D341Med (cell line): ENCODE measurements at regions not wholly inside any gene's neighbourhood (a gene's known extent, or its start where the extent isn't known, plus 50 kb on each side); places are given as distances from the start of the nearest gene placed in this dataset.

Source experiments
- DNase-seq: peaks from one replicate; pipeline ENCODE4 v3.0.0; 2012; ENCODE audit warnings: low spot score

- DNase-seq, result no peak
Measured at GRCh38 chr3:117665296-117665695, 955.7 kb downstream of the TUSC7 start.

DNA sequence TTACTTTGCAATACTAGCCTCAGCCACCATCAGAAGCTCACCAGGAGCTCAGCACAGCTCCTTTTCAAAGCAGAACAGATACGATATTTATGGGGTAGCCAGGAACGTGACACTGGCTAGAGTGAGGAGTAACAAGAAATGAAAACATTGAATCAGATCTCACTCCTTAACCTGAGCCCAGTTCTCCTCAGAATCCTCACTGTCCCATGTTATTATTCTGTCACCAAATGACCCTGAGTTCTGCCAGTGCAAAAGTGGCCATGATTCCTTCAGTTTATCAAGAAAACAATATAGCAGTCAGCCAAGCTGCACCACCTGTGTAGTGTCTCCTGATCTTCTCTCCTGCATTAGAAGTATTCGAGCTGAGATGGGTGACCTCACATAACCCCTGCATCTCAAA, 956.7 kb downstream of the TUSC7 start:
- no peak for DNase-seq

GRCh38 chr3:117666812-117667211, 957.2 kb downstream of the TUSC7 start:
- DNase-seq, result no peak

- DNase-seq, result no peak
Measured at GRCh38 chr3:117669774-117670173, 960.2 kb downstream of the TUSC7 start.

- DNase-seq, result no peak
Measured at GRCh38 chr3:117671722-117672318, 962.2 kb downstream of the TUSC7 start.

- no peak for DNase-seq
Measured at GRCh38 chr3:117674321-117674720, 964.7 kb downstream of the TUSC7 start.

DNA sequence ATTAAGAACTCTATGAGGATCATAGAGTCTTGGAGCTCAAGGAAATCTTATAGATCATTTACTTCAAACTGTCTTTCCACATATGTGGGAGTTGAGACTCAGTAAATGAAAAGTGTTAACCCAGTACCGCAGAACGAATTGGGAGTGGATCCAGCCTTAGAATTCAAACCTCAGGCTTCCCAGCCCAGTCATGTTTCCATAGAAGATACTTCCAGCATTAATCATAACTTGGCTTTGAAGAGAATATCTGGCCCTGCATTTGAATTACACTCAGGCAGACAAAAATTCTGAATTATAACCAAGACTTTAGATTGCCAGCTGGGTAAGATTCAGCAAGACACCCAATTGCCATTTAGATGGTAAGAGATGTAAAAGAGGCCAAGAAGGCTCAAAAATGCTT, 972.0 kb downstream of the TUSC7 start:
- DNase-seq, result no peak

DNA sequence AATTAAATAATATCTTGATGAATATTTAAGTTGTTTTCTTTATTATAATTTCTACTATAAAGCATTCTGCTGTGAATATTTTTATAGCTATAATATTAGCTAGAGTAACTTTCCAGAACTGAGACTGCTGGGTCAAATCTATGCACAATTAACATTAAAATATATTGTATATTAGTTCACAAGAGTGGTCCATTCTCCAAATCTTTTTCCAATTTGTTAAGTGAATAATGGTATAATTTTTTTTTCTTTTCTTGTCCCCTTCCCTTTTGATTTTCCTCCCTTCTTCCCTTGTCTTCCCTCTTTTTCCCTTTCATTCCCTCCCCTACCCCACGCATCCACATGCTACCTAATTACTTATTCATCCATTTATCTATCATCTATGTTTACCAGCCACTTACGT, 977.5 kb downstream of the TUSC7 start:
- no peak for DNase-seq

DNA sequence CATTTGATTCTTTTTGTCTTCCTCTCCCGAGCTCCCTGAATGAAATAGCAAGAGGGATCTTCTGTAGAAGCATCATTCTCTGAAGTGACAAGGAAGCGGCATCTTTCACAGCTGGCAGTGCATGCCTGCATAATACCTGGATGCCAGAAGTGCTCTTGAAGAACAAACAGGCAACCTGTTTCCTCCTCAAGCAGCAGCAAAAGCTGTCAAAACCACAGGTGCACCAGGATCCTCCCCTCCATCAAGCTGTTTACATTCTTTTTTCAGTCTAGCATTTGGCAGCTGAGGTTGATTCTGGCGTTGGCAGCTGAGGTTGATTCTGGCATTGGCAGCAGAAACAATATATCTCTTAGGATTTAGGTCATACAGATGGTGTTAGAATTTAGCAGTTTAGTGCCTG, 979.0 kb downstream of the TUSC7 start:
- no peak for DNase-seq

- no peak for DNase-seq
Measured at GRCh38 chr3:117691526-117691925, 981.9 kb downstream of the TUSC7 start.

- DNase-seq, result no peak
Measured at GRCh38 chr3:117692416-117692995, 982.9 kb downstream of the TUSC7 start.

GRCh38 chr3:117695321-117695720, 985.7 kb downstream of the TUSC7 start:
- no peak for DNase-seq

DNA sequence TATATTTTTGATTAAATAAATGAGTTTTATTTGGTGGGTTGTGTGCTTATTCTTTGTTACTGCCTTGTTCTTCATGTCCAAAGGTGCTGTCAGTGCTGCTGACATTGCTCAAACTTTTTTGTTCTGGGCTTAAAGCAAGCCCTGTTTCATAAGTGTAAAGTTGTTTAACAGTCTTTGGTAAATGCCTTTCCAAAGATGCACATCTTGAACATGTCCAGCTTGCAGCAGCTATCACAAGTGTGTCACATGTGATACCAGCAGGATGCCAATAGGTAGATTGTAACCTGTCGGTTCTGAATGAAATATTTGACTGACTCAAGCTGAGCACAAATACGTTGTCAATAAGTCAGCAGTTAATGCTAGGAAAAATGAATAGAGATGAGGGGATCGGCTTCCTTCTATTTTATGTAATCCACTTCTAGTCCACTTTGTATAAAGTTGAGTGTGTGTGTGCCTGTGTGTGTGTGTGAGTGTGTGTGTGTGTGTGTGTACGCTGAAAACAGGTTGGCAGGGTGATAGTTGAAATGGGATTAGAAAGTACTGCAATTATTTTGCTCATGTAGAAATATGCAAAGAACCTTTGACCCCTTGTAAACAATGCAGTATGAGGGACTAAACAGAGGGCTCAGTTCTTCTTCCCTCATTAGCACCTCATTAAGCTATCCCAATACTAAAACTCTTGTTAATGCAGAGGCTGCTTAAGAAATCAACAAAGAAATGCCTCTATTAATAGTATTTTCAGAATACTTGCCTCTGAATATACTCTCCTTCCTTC, 986.5 kb downstream of the TUSC7 start:
- no peak for DNase-seq

GRCh38 chr3:117696851-117697407, 987.4 kb downstream of the TUSC7 start:
- DNase-seq, result no peak

DNA sequence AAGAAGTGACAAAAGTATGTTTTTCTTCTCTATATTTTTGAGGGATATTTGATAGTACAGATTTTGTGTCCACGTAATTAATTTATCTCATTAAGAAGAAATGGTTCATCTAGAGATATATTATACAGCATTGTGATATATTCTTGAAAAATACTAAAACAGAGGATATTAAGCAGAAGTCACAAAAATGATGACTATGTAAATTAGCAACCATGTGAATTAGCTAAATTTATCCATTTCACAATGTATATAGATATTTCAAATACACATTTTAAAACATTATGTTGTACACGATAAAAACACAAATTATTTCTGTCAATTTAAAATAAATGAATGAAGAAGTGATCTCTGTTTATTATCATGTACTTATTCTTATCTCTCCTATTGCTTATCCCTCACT, 989.5 kb downstream of the TUSC7 start:
- DNase-seq, result no peak

GRCh38 chr3:117700573-117701360, 991.2 kb downstream of the TUSC7 start:
- DNase-seq, result no peak

GRCh38 chr3:117705011-117705410, 995.4 kb downstream of the TUSC7 start:
- no peak for DNase-seq

- DNase-seq, result no peak
Measured at GRCh38 chr3:117706037-117706436, 996.5 kb downstream of the TUSC7 start.

GRCh38 chr3:117706756-117707155, 997.2 kb downstream of the TUSC7 start:
- DNase-seq, result no peak

DNA sequence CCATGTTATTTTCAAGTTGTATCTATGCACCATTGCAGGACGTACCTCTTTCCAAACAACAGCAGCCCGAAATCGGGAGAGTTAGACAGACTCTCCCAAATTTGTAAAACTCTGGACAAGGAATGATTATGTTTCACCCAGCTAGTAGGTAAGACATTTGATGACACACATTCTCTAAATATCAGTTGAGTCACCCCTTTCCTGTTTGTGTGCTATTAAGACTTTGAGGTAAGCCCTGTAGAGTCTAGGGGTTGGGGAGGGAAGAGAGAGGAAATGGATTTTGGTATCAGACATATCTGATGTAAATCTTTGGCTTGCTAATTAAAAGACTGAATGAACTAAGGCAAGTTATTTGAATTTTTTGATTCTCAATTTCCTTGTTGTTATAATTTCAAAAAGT, 999.0 kb downstream of the TUSC7 start:
- no peak for DNase-seq

DNA sequence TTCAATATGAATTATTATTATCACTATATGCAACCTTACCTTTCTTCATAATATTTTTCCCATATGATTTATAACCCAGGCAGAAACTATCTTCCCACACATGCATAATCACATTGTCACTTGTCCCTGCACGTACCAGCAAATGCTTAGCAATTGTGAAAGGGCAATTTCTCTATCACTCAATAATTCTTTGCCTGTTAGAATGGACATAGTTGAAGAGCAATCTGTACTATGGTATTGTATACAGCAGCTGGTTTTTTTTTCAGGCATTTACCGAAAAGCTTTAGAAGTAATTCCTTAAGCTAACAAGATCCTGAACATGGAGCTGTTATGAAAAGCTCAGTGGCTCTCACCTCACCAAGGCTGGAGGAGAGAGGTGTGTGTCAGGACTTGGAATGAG, 999.5 kb downstream of the TUSC7 start:
- DNase-seq, result no peak

DNA sequence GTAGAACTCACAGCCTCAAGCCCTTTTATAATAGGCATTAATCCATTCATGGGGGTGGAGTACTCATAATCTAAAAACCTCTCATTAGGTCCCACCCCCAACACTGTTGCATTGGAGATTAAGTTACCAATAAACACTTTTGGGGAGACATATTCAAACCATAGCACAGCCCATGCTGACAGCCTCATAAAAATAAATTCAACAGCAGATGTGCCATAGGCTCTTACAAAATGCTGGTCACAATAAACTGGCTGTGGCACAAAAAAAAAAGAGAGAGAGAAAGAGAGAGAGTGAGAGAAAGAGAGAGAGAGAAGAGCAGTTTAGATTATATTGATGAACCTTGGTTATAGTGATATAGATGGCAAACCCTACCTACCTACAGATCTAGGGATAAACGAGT, 1000.9 kb downstream of the TUSC7 start:
- no peak for DNase-seq
